H9 (cell line): ENCODE measurements at regions not wholly inside any gene's neighbourhood (a gene's known extent, or its start where the extent isn't known, plus 50 kb on each side); places are given as distances from the start of the nearest gene placed in this dataset.

ENCODE experiments used
- DNase-seq: peaks from one replicate; pipeline ENCODE4 v3.0.0-alpha.2; 2017
- H2AFZ ChIP-seq: one replicate; pipeline ENCODE4 v1.6.1; 2013; ENCODE audit warnings: mild to moderate bottlenecking, low read length, control low read depth, moderate library complexity
- H2AK5ac ChIP-seq: 2 replicates; pipeline ENCODE4 v1.6.1; 2013; ENCODE audit warnings: low read length, control low read depth, mixed read lengths; ENCODE audit not compliant: insufficient read length
- H2BK120ac ChIP-seq: one replicate; pipeline ENCODE4 v1.6.1; 2013; ENCODE audit warnings: low read depth, mild to moderate bottlenecking, low read length, control low read depth, inconsistent platforms; ENCODE audit not compliant: poor library complexity, severe bottlenecking
- H2BK12ac ChIP-seq: 2 replicates; pipeline ENCODE4 v1.6.1; 2013; ENCODE audit warnings: low read length, control low read depth, mixed read lengths, low read depth; ENCODE audit not compliant: insufficient read length
- H2BK15ac ChIP-seq: 2 replicates; pipeline ENCODE4 v1.6.1; 2013; ENCODE audit warnings: low read depth, low read length, control low read depth
- H2BK20ac ChIP-seq: one replicate; pipeline ENCODE4 v1.6.1; 2013; ENCODE audit warnings: low read depth, mild to moderate bottlenecking, low read length, control low read depth, inconsistent platforms; ENCODE audit not compliant: poor library complexity, severe bottlenecking
- H2BK5ac ChIP-seq: 2 replicates; pipeline ENCODE4 v1.6.1; 2013; ENCODE audit warnings: low read length, control low read depth, mixed read lengths; ENCODE audit not compliant: insufficient read length
- H3K14ac ChIP-seq: 2 replicates; pipeline ENCODE4 v1.6.1; 2013; ENCODE audit warnings: low read length, control low read depth; ENCODE audit not compliant: insufficient read depth
- H3K18ac ChIP-seq: 2 replicates; pipeline ENCODE4 v1.6.1; 2013; ENCODE audit warnings: low read depth, mild to moderate bottlenecking, mixed read lengths, low read length, control low read depth; ENCODE audit not compliant: insufficient read length
- H3K23ac ChIP-seq: 2 replicates; pipeline ENCODE4 v1.6.1; 2013; ENCODE audit warnings: low read length, control low read depth, mixed read lengths, low read depth; ENCODE audit not compliant: insufficient read length
- H3K23me2 ChIP-seq: 2 replicates; pipeline ENCODE4 v1.6.1; 2013; ENCODE audit warnings: low read depth, mild to moderate bottlenecking, mixed read lengths, low read length, control low read depth; ENCODE audit not compliant: insufficient read length, poor library complexity, severe bottlenecking
- H3K27ac ChIP-seq: 2 replicates; pipeline ENCODE4 v1.5.1; 2013; ENCODE audit warnings: low read length, control low read depth, mixed read lengths, low read depth; ENCODE audit not compliant: insufficient read length
- H3K27me3 ChIP-seq: 2 replicates; pipeline ENCODE4 v1.6.1; 2013; ENCODE audit warnings: low read length, control low read depth, inconsistent platforms; ENCODE audit not compliant: insufficient read depth
- H3K4ac ChIP-seq: 2 replicates; pipeline ENCODE4 v1.6.1; 2013; ENCODE audit warnings: low read depth, mild to moderate bottlenecking, control low read depth, inconsistent platforms, low read length, moderate library complexity
- H3K4me1 ChIP-seq: 2 replicates; pipeline ENCODE4 v1.6.1; 2013; ENCODE audit warnings: low read length, control low read depth, inconsistent platforms; ENCODE audit not compliant: insufficient read depth
- H3K4me2 ChIP-seq: 2 replicates; pipeline ENCODE4 v1.6.1; 2013; ENCODE audit warnings: low read length, control low read depth, mixed read lengths; ENCODE audit not compliant: insufficient read length, insufficient read depth
- H3K56ac ChIP-seq: 2 replicates; pipeline ENCODE4 v1.6.1; 2013; ENCODE audit warnings: low read depth, mild to moderate bottlenecking, mixed read lengths, low read length, control low read depth; ENCODE audit not compliant: insufficient read length
- H3K79me1 ChIP-seq: 2 replicates; pipeline ENCODE4 v1.6.1; 2013; ENCODE audit warnings: low read depth, mild to moderate bottlenecking, moderate library complexity, low read length, control low read depth, inconsistent platforms; ENCODE audit not compliant: insufficient read depth, poor library complexity, severe bottlenecking
- H3K79me2 ChIP-seq: 2 replicates; pipeline ENCODE4 v1.6.1; 2013; ENCODE audit warnings: low read length, control low read depth, inconsistent platforms; ENCODE audit not compliant: insufficient read depth
- H3K9ac ChIP-seq: 2 replicates; pipeline ENCODE4 v1.6.1; 2013; ENCODE audit warnings: low read length, control low read depth, mixed read lengths; ENCODE audit not compliant: insufficient read length; ENCODE audit errors: extremely low read depth
- H3K9me3 ChIP-seq: one replicate; pipeline ENCODE4 v1.6.1; 2013; ENCODE audit warnings: low read depth, low read length, inconsistent platforms; ENCODE audit not compliant: control insufficient read depth
- H3T11ph ChIP-seq: one replicate; pipeline ENCODE4 v1.6.1; 2013; ENCODE audit warnings: mild to moderate bottlenecking, low read length, control low read depth, inconsistent platforms
- H4K20me1 ChIP-seq: one replicate; pipeline ENCODE4 v1.6.1; 2013; ENCODE audit not compliant: control insufficient read depth, insufficient read length, insufficient read depth
- H4K5ac ChIP-seq: 2 replicates; pipeline ENCODE4 v1.6.1; 2013; ENCODE audit warnings: low read depth, mild to moderate bottlenecking, mixed read lengths, low read length, control low read depth; ENCODE audit not compliant: insufficient read length
- H4K8ac ChIP-seq: replicated peaks from 2 replicates; pipeline ENCODE4 v1.6.1; 2013; ENCODE audit warnings: low read length, control low read depth, mixed read lengths, low read depth; ENCODE audit not compliant: insufficient read length
- H4K91ac ChIP-seq: 2 replicates; pipeline ENCODE4 v1.6.1; 2013; ENCODE audit warnings: low read depth, mild to moderate bottlenecking, moderate library complexity, mixed read lengths, low read length, control low read depth; ENCODE audit not compliant: insufficient read length
- H3K27ac Mint-ChIP-seq, 3 experiments: 2 replicates in 2 of 3; 3 replicates in 1 of 3; pipeline ENCODE4 v1.8.0; 2020 to 2021; ENCODE audit warnings: mixed read lengths in 3 of 3, mild to moderate bottlenecking in 1 of 3, moderate library complexity in 1 of 3
- H3K27me3 Mint-ChIP-seq: 2 replicates; pipeline ENCODE4 v1.8.0; 2021; ENCODE audit warnings: low read depth, mild to moderate bottlenecking, moderate library complexity, mixed read lengths
- H3K36me3 Mint-ChIP-seq, 3 experiments: 2 replicates in 2 of 3; 3 replicates in 1 of 3; pipeline ENCODE4 v1.8.0; 2020 to 2021; ENCODE audit warnings: low read depth in 3 of 3, mixed read lengths in 3 of 3; ENCODE audit not compliant: insufficient read depth in 1 of 3
- H3K4me1 Mint-ChIP-seq, 2 experiments: 2 replicates each; pipeline ENCODE4 v1.8.0; 2020; ENCODE audit warnings: mixed read lengths in 2 of 2
- H3K4me3 Mint-ChIP-seq, 2 experiments: 2 replicates in 1 of 2; 3 replicates in 1 of 2; pipeline ENCODE4 v1.8.0; 2020 to 2021; ENCODE audit warnings: mild to moderate bottlenecking in 2 of 2, mixed read lengths in 2 of 2, moderate library complexity in 1 of 2
- H3K9me3 Mint-ChIP-seq, 2 experiments: 2 replicates in 1 of 2; 3 replicates in 1 of 2; pipeline ENCODE4 v1.8.0; 2020; ENCODE audit warnings: mild to moderate bottlenecking in 2 of 2, mixed read lengths in 2 of 2, moderate library complexity in 1 of 2
- CTCF ChIP-seq: fragments of 200-600 bp; sonication (generic); conservative IDR thresholded peaks from 3 replicates; pipeline ENCODE4 v1.8.0; 2021; ENCODE audit warnings: antibody characterized with exemption, mild to moderate bottlenecking
- WGBS: extraction: QIAGEN DNeasy Blood & Tissue Kit; methylation state at CpG from one replicate; pipeline ENCODE4 v1.1.7; 2013; ENCODE audit warnings: missing lambda C conversion rate, low lambda C conversion rate, mixed read lengths; ENCODE audit not compliant: insufficient read length; ENCODE audit errors: extremely low coverage; 5-methylcytosine and 5-hydroxymethylcytosine counted together

DNA sequence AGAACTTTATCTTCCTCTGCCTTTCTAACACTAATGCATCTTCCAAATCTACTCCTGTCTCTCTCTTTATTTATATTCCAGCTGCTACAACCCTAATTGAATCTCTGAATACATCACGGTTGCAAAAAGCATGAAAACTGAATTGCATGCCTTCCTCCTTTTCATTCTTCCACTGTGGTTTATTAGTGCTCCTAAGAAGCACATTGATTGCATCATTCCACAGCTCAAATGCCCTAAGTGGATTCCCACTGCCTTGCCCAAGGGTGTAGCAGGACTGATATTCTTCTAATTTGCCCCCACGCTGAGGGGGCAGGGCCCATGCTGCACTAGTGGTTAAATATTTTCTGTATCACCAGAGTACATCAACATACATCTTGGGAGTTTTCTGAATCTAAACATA, 640.8 kb downstream of the EFNB2 start:
- no peak overlapping the region for H2BK20ac ChIP-seq
- H3K79me2 ChIP-seq, result no peaks in the 10 kb centered on the region
- H3K14ac ChIP-seq, result no peak overlapping the region
- TF ChIP-seq CTCF, result no peak
- no peaks in the 10 kb centered on the region for H3K4me1 ChIP-seq
- H3K27ac ChIP-seq, result no peak overlapping the region
- H3K27me3 ChIP-seq, result no peaks in the 10 kb centered on the region
- H2BK15ac ChIP-seq, result no peak overlapping the region
- no peaks in the 10 kb centered on the region for H3K79me1 ChIP-seq
- no peaks in the 10 kb centered on the region for H3K4me1 Mint-ChIP-seq
- H2BK5ac ChIP-seq, result no peak overlapping the region
- no peak overlapping the region for H3T11ph ChIP-seq
- no peak overlapping the region for H4K8ac ChIP-seq
- no peak overlapping the region for H3K18ac ChIP-seq
- peaks cover 0 to 4% of the 10 kb centered on the region in 2 experiments; a peak in 2 of 5 replicates for H3K9me3 Mint-ChIP-seq
- no peaks in the 10 kb centered on the region for H3K23me2 ChIP-seq
- H3K27me3 Mint-ChIP-seq, result no peaks in the 10 kb centered on the region
- no peak overlapping the region for H4K91ac ChIP-seq
- no peak overlapping the region for H3K9ac ChIP-seq
- H3K27ac Mint-ChIP-seq, result no peak overlapping the region; a peak in 2 of 7 replicates
- no peak overlapping the region for H2BK120ac ChIP-seq
- H3K56ac ChIP-seq, result no peak overlapping the region
- H2BK12ac ChIP-seq, result no peak overlapping the region
- no peak overlapping the region for H3K23ac ChIP-seq
- H2AFZ ChIP-seq, result no peak overlapping the region
- H3K4me2 ChIP-seq, result no peak overlapping the region
- H3K9me3 ChIP-seq, result no peaks in the 10 kb centered on the region
- H2AK5ac ChIP-seq, result no peak overlapping the region
- no peaks in the 10 kb centered on the region for H4K20me1 ChIP-seq
- H3K36me3 Mint-ChIP-seq, result 0 out of 7 replicates have a peak, but pooled peaks cover 0 to 6% (median 0%) of the 10 kb centered on the region in 3 experiments
- no CpG with 5 or more reads among the region's 2 CpGs for WGBS
- H3K4me3 Mint-ChIP-seq, result no peak overlapping the region
- no peak overlapping the region for H3K4ac ChIP-seq
- H4K5ac ChIP-seq, result no peak overlapping the region
- DNase-seq, result no peak
